ENCODE measurements at regions not wholly inside any gene's neighbourhood (a gene's known extent, or its start where the extent isn't known, plus 50 kb on each side); places are given as distances from the start of the nearest gene placed in this dataset.

- no peak for DNase-seq (ENCODE audit: low read depth in 2 of 2)
- Histone ChIP-seq H3K9ac (ENCODE audit: insufficient read depth, low read length) (no peak overlapping the region), H3K27me3 (ENCODE audit: control insufficient read depth, insufficient read depth, low read length) (no peaks in the 10 kb centered on the region), H3K4me1 (ENCODE audit: control insufficient read depth, extremely low read depth, insufficient read depth, low read length) (no peaks in the 10 kb centered on the region), H3K9me3 (ENCODE audit: control insufficient read depth, insufficient read depth, low read depth, low read length) (no peaks in the 10 kb centered on the region), H3K4me3 (replicated peaks in 1 of 4; ENCODE audit: control extremely low read depth in 1 of 4, insufficient read depth in 1 of 4, low read depth in 3 of 4, low read length in 4 of 4) (no peak overlapping the region), H3K36me3 (ENCODE audit: control insufficient read depth, insufficient read depth, low read length) (no peaks in the 10 kb centered on the region), H3K4me2 (ENCODE audit: extremely low read depth, insufficient read depth, low read length) (no peak overlapping the region), H3K79me2 (ENCODE audit: control insufficient read depth, insufficient read depth, low read length) (no peaks in the 10 kb centered on the region), H4K20me1 (ENCODE audit: control insufficient read depth, extremely low read depth, insufficient read depth, low read length) (no peaks in the 10 kb centered on the region), H2AFZ (ENCODE audit: low read length) (no peak overlapping the region), H3K27ac (ENCODE audit: insufficient read depth, low read length) (no peak overlapping the region)
- TF ChIP-seq EZH2 (IDR thresholded peaks at IDR 0.05; ENCODE audit: low read length, missing control alignments), result no peak
Observed at GRCh38 chr1:63266857-63267256, 55.5 kb upstream of the FOXD3 start.

DNA sequence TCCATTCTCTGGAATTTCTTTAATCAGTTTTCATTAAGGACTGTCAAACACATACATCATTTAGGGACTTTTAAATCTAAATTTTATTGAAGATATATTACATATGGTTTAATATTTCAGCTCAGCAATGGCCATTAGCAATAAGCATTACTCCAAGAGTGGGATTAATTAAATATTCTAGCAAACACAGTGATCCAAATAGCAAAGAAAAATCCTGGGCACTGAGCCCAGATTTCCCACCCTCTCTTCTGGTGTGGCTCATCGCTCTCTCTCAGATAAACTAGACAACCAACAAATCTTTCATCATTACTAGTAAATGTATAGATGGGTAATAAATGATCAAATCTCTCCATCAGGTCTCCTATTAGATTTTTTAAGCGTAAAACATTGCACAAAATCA, 53.5 kb upstream of the FOXD3 start:
- Histone ChIP-seq H3K79me2 (ENCODE audit: control insufficient read depth, insufficient read depth, low read length) (no peaks in the 10 kb centered on the region), H3K27me3 (ENCODE audit: control insufficient read depth, insufficient read depth, low read length) (no peaks in the 10 kb centered on the region), H3K36me3 (ENCODE audit: control insufficient read depth, insufficient read depth, low read length) (no peaks in the 10 kb centered on the region), H3K9me3 (ENCODE audit: control insufficient read depth, insufficient read depth, low read depth, low read length) (no peaks in the 10 kb centered on the region), H3K4me1 (ENCODE audit: control insufficient read depth, extremely low read depth, insufficient read depth, low read length) (no peaks in the 10 kb centered on the region), H3K4me3 (replicated peaks in 1 of 4; ENCODE audit: control extremely low read depth in 1 of 4, insufficient read depth in 1 of 4, low read depth in 3 of 4, low read length in 4 of 4) (no peak overlapping the region), H4K20me1 (ENCODE audit: control insufficient read depth, extremely low read depth, insufficient read depth, low read length) (no peaks in the 10 kb centered on the region), H2AFZ (ENCODE audit: low read length) (no peak overlapping the region), H3K9ac (ENCODE audit: insufficient read depth, low read length) (no peak overlapping the region), H3K27ac (ENCODE audit: insufficient read depth, low read length) (no peak overlapping the region), H3K4me2 (ENCODE audit: extremely low read depth, insufficient read depth, low read length) (no peak overlapping the region)
- TF ChIP-seq CTCF (conservative IDR thresholded peaks at IDR 0.05 in 1 of 2, IDR thresholded peaks at IDR 0.05 in 1 of 2; ENCODE audit: low read depth in 1 of 2, low read length in 2 of 2) (no peak), EZH2 (IDR thresholded peaks at IDR 0.05; ENCODE audit: low read length, missing control alignments) (no peak)
- no peak for DNase-seq (ENCODE audit: low read depth in 2 of 2)

DNA sequence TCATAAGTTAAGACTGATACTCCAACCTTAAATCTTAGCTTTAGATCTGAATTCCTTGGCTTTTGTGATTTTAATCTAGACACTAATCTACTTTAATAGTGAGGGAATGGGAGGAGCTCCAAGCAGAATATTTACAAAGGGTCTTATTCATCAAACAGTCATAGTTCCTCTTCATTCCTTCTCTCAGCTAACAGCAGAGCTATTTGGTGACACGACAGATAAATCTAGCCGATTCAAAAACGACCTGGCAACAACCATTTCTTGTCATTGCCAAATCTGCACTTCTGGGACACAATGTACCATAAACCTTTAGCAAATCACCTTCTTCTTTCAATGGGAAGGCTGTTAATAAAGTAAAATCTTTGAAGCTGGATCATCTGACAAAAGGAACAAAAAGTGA, 52.8 kb upstream of the FOXD3 start:
- Histone ChIP-seq H3K4me1 (ENCODE audit: control insufficient read depth, extremely low read depth, insufficient read depth, low read length) (no peaks in the 10 kb centered on the region), H3K36me3 (ENCODE audit: control insufficient read depth, insufficient read depth, low read length) (no peaks in the 10 kb centered on the region), H3K27me3 (ENCODE audit: control insufficient read depth, insufficient read depth, low read length) (no peaks in the 10 kb centered on the region), H3K9ac (ENCODE audit: insufficient read depth, low read length) (no peak overlapping the region), H4K20me1 (ENCODE audit: control insufficient read depth, extremely low read depth, insufficient read depth, low read length) (no peaks in the 10 kb centered on the region), H3K79me2 (ENCODE audit: control insufficient read depth, insufficient read depth, low read length) (no peaks in the 10 kb centered on the region), H3K27ac (ENCODE audit: insufficient read depth, low read length) (no peak overlapping the region), H2AFZ (ENCODE audit: low read length) (no peak overlapping the region), H3K9me3 (ENCODE audit: control insufficient read depth, insufficient read depth, low read depth, low read length) (no peaks in the 10 kb centered on the region), H3K4me3 (replicated peaks in 1 of 4; ENCODE audit: control extremely low read depth in 1 of 4, insufficient read depth in 1 of 4, low read depth in 3 of 4, low read length in 4 of 4) (no peak overlapping the region), H3K4me2 (ENCODE audit: extremely low read depth, insufficient read depth, low read length) (no peak overlapping the region)
- no peak for DNase-seq (ENCODE audit: low read depth in 2 of 2)
- no peak for TF ChIP-seq CTCF (conservative IDR thresholded peaks at IDR 0.05 in 1 of 2, IDR thresholded peaks at IDR 0.05 in 1 of 2; ENCODE audit: low read depth in 1 of 2, low read length in 2 of 2)
- TF ChIP-seq EZH2 (IDR thresholded peaks at IDR 0.05; ENCODE audit: low read length, missing control alignments), result no peak

Data from fibroblast of lung (primary cell).